B cell (primary cell): ENCODE measurements at regions not wholly inside any gene's neighbourhood (a gene's known extent, or its start where the extent isn't known, plus 50 kb on each side); places are given as distances from the start of the nearest gene placed in this dataset.

ENCODE experiments used
- CTCF ChIP-seq: fragments of 200-600 bp; IDR thresholded peaks from one replicate; pipeline ENCODE4 v1.8.0; 2022; ENCODE audit warnings: antibody characterized with exemption, mild to moderate bottlenecking
- EZH2 ChIP-seq: IDR thresholded peaks from 2 replicates; pipeline ENCODE4 v1.6.1; 2012; ENCODE audit warnings: borderline replicate concordance, low read depth, mild to moderate bottlenecking, moderate library complexity, low read length; ENCODE audit not compliant: insufficient read depth, poor library complexity, severe bottlenecking

DNA sequence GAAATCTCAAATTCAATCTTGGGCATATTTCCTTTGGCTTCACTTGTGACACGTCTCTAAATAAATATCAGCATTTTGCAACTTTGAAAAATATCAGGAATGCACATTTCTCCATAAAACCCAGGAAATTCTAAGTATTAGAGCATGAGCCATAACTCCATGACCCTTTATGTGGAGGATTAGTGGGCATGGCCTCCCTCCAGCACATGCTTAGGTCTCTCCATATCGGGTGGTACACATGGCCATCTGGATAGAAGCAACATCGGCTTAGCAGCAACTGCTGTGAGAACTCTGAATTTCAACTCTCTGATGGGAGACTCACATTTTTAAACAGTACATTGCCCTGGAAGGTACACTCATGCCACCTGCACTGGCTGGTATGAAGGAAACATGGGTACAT is 73.7 kb upstream of the EGFLAM start:
- TF ChIP-seq CTCF (no peak), EZH2 (no peak)
